ENCODE measurements at regions not wholly inside any gene's neighbourhood (a gene's known extent, or its start where the extent isn't known, plus 50 kb on each side); places are given as distances from the start of the nearest gene placed in this dataset.

GRCh38 chr7:84631913-84632312 lies 437.3 kb upstream of the SEMA3A start:
- no peaks in the 10 kb centered on the region; the same call in 2 of the 3 replicates for H3K4me1 Mint-ChIP-seq
- H3K4me3 ChIP-seq = no peak overlapping the region
- H3K27me3 Mint-ChIP-seq (ENCODE audit: insufficient read depth, low read depth, poor library complexity) = no peaks in the 10 kb centered on the region
- H3F3A ChIP-seq (replicated peaks; ENCODE audit: low read depth) = no peaks in the 10 kb centered on the region
- H3K4me3 Mint-ChIP-seq = no peak overlapping the region
- DNase-seq (ENCODE audit: low spot score) = no peak
- no peak overlapping the region for H2AFZ ChIP-seq
- no peaks in the 10 kb centered on the region for H3K36me3 ChIP-seq (ENCODE audit: insufficient read depth)
- no peaks in the 10 kb centered on the region for H4K20me1 ChIP-seq (replicated peaks; ENCODE audit: insufficient read depth)
- no peaks in the 10 kb centered on the region for H3K9me2 ChIP-seq (ENCODE audit: insufficient read depth)
- H3K9me3 Mint-ChIP-seq = peaks cover 50% of the 10 kb centered on the region
- H3K27me3 ChIP-seq (ENCODE audit: insufficient read depth) = no peaks in the 10 kb centered on the region
- H3K79me2 ChIP-seq (replicated peaks; ENCODE audit: insufficient read depth) = no peaks in the 10 kb centered on the region
- ATAC-seq = no peak
- H3K27ac ChIP-seq (ENCODE audit: low read depth) = no peak overlapping the region
- H3K4me2 ChIP-seq = no peak overlapping the region
- H3K27ac Mint-ChIP-seq = no peak overlapping the region
- H3K36me3 Mint-ChIP-seq (ENCODE audit: low read depth) = peaks cover 42% of the 10 kb centered on the region
- no peaks in the 10 kb centered on the region for H3K4me1 ChIP-seq (ENCODE audit: insufficient read depth)
- TF ChIP-seq CREB1 (CRISPR knock-in tag; IDR thresholded peaks at IDR 0.05; ENCODE audit: low read depth) (no peak), ZNF114 (CRISPR knock-in tag; IDR thresholded peaks at IDR 0.05) (no peak), JUNB (IDR thresholded peaks at IDR 0.05; ENCODE audit: unreplicated experiment) (no peak), NANOG (IDR thresholded peaks at IDR 0.05; ENCODE audit: borderline replicate concordance) (no peak), POLR2AphosphoS5 (IDR thresholded peaks at IDR 0.05; ENCODE audit: low read depth) (no peak), STAT1 (IDR thresholded peaks at IDR 0.05; ENCODE audit: unreplicated experiment) (no peak), EZH2phosphoT487 (IDR thresholded peaks at IDR 0.05; ENCODE audit: unreplicated experiment) (no peak), ZNF331 (CRISPR knock-in tag; IDR thresholded peaks at IDR 0.05; ENCODE audit: low read depth) (no peak), EZH2 (IDR thresholded peaks at IDR 0.05; ENCODE audit: low read depth, unreplicated experiment) (no peak)
- TF ChIP-seq, protein P1, sequence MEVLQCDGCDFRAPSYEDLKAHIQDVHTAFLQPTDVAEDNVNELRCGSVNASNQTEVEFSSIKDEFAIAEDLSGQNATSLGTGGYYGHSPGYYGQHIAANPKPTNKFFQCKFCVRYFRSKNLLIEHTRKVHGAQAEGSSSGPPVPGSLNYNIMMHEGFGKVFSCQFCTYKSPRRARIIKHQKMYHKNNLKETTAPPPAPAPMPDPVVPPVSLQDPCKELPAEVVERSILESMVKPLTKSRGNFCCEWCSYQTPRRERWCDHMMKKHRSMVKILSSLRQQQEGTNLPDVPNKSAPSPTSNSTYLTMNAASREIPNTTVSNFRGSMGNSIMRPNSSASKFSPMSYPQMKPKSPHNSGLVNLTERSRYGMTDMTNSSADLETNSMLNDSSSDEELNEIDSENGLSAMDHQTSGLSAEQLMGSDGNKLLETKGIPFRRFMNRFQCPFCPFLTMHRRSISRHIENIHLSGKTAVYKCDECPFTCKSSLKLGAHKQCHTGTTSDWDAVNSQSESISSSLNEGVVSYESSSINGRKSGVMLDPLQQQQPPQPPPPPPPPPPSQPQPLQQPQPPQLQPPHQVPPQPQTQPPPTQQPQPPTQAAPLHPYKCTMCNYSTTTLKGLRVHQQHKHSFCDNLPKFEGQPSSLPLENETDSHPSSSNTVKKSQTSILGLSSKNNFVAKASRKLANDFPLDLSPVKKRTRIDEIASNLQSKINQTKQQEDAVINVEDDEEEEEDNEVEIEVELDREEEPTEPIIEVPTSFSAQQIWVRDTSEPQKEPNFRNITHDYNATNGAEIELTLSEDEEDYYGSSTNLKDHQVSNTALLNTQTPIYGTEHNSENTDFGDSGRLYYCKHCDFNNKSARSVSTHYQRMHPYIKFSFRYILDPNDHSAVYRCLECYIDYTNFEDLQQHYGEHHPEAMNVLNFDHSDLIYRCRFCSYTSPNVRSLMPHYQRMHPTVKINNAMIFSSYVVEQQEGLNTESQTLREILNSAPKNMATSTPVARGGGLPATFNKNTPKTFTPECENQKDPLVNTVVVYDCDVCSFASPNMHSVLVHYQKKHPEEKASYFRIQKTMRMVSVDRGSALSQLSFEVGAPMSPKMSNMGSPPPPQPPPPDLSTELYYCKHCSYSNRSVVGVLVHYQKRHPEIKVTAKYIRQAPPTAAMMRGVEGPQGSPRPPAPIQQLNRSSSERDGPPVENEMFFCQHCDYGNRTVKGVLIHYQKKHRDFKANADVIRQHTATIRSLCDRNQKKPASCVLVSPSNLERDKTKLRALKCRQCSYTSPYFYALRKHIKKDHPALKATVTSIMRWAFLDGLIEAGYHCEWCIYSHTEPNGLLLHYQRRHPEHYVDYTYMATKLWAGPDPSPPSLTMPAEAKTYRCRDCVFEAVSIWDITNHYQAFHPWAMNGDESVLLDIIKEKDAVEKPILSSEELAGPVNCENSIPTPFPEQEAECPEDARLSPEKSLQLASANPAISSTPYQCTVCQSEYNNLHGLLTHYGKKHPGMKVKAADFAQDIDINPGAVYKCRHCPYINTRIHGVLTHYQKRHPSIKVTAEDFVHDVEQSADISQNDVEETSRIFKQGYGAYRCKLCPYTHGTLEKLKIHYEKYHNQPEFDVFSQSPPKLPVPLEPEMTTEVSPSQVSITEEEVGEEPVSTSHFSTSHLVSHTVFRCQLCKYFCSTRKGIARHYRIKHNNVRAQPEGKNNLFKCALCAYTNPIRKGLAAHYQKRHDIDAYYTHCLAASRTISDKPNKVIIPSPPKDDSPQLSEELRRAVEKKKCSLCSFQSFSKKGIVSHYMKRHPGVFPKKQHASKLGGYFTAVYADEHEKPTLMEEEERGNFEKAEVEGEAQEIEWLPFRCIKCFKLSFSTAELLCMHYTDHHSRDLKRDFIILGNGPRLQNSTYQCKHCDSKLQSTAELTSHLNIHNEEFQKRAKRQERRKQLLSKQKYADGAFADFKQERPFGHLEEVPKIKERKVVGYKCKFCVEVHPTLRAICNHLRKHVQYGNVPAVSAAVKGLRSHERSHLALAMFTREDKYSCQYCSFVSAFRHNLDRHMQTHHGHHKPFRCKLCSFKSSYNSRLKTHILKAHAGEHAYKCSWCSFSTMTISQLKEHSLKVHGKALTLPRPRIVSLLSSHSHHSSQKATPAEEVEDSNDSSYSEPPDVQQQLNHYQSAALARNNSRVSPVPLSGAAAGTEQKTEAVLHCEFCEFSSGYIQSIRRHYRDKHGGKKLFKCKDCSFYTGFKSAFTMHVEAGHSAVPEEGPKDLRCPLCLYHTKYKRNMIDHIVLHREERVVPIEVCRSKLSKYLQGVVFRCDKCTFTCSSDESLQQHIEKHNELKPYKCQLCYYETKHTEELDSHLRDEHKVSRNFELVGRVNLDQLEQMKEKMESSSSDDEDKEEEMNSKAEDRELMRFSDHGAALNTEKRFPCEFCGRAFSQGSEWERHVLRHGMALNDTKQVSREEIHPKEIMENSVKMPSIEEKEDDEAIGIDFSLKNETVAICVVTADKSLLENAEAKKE (CRISPR knock-in tag; IDR thresholded peaks at IDR 0.05) = no peak
- TF ChIP-seq, protein P2, sequence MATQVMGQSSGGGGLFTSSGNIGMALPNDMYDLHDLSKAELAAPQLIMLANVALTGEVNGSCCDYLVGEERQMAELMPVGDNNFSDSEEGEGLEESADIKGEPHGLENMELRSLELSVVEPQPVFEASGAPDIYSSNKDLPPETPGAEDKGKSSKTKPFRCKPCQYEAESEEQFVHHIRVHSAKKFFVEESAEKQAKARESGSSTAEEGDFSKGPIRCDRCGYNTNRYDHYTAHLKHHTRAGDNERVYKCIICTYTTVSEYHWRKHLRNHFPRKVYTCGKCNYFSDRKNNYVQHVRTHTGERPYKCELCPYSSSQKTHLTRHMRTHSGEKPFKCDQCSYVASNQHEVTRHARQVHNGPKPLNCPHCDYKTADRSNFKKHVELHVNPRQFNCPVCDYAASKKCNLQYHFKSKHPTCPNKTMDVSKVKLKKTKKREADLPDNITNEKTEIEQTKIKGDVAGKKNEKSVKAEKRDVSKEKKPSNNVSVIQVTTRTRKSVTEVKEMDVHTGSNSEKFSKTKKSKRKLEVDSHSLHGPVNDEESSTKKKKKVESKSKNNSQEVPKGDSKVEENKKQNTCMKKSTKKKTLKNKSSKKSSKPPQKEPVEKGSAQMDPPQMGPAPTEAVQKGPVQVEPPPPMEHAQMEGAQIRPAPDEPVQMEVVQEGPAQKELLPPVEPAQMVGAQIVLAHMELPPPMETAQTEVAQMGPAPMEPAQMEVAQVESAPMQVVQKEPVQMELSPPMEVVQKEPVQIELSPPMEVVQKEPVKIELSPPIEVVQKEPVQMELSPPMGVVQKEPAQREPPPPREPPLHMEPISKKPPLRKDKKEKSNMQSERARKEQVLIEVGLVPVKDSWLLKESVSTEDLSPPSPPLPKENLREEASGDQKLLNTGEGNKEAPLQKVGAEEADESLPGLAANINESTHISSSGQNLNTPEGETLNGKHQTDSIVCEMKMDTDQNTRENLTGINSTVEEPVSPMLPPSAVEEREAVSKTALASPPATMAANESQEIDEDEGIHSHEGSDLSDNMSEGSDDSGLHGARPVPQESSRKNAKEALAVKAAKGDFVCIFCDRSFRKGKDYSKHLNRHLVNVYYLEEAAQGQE (IDR thresholded peaks at IDR 0.05; ENCODE audit: unreplicated experiment) = no peak
- TF ChIP-seq, protein P3, sequence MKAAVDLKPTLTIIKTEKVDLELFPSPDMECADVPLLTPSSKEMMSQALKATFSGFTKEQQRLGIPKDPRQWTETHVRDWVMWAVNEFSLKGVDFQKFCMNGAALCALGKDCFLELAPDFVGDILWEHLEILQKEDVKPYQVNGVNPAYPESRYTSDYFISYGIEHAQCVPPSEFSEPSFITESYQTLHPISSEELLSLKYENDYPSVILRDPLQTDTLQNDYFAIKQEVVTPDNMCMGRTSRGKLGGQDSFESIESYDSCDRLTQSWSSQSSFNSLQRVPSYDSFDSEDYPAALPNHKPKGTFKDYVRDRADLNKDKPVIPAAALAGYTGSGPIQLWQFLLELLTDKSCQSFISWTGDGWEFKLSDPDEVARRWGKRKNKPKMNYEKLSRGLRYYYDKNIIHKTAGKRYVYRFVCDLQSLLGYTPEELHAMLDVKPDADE (IDR thresholded peaks at IDR 0.05) = no peak
- TF ChIP-seq, protein P4, sequence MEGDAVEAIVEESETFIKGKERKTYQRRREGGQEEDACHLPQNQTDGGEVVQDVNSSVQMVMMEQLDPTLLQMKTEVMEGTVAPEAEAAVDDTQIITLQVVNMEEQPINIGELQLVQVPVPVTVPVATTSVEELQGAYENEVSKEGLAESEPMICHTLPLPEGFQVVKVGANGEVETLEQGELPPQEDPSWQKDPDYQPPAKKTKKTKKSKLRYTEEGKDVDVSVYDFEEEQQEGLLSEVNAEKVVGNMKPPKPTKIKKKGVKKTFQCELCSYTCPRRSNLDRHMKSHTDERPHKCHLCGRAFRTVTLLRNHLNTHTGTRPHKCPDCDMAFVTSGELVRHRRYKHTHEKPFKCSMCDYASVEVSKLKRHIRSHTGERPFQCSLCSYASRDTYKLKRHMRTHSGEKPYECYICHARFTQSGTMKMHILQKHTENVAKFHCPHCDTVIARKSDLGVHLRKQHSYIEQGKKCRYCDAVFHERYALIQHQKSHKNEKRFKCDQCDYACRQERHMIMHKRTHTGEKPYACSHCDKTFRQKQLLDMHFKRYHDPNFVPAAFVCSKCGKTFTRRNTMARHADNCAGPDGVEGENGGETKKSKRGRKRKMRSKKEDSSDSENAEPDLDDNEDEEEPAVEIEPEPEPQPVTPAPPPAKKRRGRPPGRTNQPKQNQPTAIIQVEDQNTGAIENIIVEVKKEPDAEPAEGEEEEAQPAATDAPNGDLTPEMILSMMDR (conservative IDR thresholded peaks at IDR 0.05; ENCODE audit: low read depth in 2 of 2) = no peak

Data from GM23338 (cell line).